NCI-H345 (cell line): ENCODE measurements at regions not wholly inside any gene's neighbourhood (a gene's known extent, or its start where the extent isn't known, plus 50 kb on each side); places are given as distances from the start of the nearest gene placed in this dataset.

Experiments used
- DNase-seq: peaks from one replicate; lab custom pipeline; 2025; lab: John Stamatoyannopoulos, UW

- no peak for DNase-seq
Measured at GRCh38 chr2:183214680-183215079, 90.4 kb downstream of the NUP35 start.

- no peak for DNase-seq
Measured at GRCh38 chr2:183215917-183216316, 91.7 kb downstream of the NUP35 start.

DNA sequence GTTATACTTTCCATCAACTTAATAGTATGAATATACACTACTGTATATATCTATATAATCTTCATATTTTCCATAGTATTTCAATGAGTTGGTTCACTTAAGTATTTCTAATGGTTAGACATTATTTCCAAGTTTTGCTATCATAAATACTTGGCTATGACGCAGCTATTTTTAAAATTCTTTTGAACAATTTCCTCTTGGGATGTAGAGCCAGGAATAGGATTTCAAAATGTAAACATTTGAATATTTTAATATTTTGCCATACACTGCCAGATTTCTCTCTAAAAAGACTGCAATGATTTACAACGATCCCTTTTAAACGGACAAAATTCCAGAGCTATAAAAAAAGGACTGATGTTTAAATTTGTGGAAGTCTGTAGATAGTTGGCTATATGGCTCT, 95.6 kb downstream of the NUP35 start:
- DNase-seq, result no peak

DNA sequence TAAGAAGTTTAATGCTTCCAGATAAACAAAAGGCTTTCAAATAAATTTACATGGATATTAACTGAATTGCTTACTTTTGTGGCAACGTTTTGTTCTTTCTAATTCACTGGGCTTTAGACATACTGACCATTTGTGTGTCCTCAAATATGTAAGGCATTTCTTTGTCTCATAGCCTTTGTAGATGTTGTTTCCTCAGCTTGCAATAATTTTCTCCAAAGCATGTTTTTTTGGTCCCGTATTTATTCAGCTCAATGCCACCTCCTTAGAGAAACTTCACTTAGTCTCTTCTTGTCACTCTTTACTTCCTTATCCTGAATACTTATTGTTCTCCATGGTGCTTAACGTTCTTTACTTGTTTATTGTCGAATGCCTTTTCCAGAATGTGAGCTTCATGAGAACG, 98.5 kb downstream of the NUP35 start:
- no peak for DNase-seq

DNA sequence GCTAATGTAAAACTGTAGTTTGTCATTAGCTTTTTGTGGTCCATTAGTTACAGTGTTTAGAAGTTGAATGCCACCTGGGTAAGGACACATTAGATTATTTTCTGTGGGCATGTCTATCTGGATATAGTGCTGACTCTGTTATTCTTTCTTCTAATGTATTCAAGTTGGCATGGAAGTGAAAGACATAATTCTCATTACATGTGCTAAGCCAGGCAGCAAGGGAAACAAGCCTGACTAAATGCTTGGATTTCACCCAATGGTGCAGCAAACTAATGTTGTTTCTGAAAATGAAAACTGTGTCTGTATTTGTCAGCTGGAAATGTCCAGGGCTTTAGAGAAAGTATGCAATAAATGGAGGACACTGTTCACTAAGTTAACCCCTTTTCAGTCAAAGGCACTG, 100.7 kb downstream of the NUP35 start:
- no peak for DNase-seq

DNA sequence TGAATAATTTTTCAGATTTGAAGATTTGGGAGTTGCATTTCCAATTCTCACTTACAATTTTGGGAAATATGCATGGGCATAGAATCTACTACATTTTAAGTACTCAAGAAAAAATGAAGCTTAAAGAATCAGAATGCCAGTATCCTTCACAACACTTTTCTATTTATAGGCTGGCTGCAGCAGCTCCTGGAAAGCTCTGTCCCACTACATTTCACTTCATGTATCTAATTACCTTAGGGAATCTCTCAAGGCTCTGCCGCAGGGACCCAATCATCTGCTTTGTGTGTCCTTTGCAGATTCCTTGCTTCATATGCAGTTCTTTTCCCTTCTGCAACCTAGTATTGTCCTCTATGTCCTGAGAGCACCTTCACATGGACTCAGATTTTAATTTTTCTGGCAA, 102.9 kb downstream of the NUP35 start:
- no peak for DNase-seq

- DNase-seq, result no peak
Measured at GRCh38 chr2:183229386-183229785, 105.1 kb downstream of the NUP35 start.

GRCh38 chr2:183232161-183232865, 108.1 kb downstream of the NUP35 start:
- DNase-seq, result no peak

GRCh38 chr2:183242937-183243336, 118.7 kb downstream of the NUP35 start:
- DNase-seq, result peak; percentile 92

GRCh38 chr2:183243758-183244157, 119.5 kb downstream of the NUP35 start:
- DNase-seq, result peak; percentile 1

GRCh38 chr2:183244300-183244844, 120.1 kb downstream of the NUP35 start:
- peak; percentile 39 for DNase-seq

DNA sequence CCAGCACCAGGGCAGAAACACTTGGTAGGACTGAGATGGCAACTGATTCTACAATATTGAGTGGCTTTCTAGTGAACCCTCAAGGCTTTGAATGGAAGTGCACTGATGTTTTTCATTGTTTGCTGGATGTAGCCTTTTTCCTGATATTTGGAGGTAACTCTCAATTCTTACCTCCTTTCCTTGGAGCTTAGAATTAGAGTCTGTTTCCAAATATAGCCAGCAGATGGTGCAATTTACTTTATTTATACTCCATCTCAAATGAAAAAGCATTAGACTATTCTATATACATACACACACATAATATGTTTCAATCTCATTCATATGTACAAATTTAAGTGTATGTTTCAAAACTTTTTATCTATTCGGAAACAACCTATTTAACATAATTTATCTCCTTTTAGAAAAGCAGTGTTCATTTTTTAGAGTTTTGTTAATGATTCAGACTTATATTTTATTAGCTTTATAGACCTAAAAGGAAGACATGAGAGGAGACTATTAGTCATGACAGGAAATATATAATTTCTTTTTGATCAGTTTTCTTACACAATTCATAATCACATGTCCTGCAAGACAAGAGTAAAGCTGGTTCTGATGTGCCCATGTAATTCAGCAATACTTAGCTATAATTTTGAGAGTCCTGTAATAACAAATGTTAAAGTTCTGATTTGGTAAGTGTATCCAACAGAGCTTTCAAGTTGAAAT, 124.8 kb downstream of the NUP35 start:
- DNase-seq, result peak; percentile 44

- no peak for DNase-seq
Measured at GRCh38 chr2:183250061-183250460, 125.8 kb downstream of the NUP35 start.

DNA sequence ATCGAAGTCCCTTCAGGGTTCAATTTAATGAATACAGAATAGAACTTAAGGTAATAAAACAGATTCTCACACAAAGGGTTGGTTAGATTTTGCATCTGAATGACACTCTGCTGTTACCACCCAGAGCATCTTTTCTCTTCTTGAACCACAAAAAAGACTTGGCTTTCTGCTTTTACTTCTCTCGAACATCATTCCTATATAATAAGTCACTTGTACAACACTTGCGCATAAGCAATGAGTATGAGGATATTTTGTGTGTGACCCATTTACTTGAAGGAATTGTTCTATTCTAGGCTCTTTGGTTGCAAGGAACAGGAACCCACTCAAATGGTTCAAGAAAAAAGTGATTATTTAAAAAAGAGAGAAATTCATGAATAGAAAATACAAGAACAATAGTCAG, 126.2 kb downstream of the NUP35 start:
- no peak for DNase-seq

DNA sequence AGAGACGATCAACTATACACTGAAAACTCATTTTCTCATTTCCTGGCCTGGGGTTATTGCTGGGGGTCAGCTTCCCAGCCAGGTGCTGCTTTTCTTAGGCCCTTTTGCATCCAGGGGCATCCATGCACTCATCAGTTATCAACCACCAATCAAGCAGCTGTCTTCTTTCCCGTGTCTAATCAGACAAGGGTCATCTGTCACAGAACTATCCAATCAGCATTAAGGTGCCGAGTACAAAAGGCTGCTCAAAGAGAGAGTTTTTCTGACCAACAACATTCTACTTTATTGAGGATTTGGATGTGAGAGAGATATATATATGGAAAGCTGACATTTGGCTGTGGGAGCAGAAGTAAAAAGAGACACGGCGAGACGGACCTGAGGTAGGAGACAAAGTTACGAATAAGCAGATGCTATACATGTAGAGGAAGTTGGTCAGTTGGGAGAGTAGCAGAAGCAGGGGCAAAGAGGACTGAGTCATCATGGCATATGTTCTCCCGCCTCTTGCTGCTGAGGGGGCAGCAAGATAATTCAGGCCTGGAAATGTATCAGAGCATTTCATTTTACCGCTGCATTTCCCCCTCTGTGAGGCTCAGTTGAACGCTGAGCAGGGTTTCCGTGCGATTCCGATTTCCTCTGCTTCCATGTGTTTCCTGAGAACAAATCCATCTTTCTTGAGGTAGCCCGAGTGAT, 129.3 kb downstream of the NUP35 start:
- no peak for DNase-seq

- DNase-seq, result no peak
Measured at GRCh38 chr2:183255411-183255810, 131.2 kb downstream of the NUP35 start.

DNA sequence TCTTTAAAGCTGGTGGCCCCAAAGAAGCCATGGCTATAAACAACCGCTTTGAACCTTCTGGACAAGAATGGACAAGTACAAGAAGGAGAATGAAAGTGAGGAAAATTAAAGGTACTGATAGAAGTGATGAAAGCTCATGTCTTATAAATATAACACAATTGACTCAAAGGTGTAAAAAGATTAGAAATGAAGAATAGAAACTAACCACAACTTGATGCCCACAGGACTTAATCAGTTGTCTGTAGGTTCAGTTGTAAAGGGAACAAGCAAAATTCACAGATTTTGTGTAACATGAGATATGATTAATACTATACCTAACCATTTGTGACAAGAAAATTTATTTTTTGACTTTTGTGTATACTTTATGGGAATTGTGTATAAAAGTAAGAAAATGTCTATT, 135.7 kb downstream of the NUP35 start:
- DNase-seq, result no peak

GRCh38 chr2:183260527-183260926, 136.3 kb downstream of the NUP35 start:
- no peak for DNase-seq

- DNase-seq, result no peak
Measured at GRCh38 chr2:183264890-183265535, 140.8 kb downstream of the NUP35 start.

DNA sequence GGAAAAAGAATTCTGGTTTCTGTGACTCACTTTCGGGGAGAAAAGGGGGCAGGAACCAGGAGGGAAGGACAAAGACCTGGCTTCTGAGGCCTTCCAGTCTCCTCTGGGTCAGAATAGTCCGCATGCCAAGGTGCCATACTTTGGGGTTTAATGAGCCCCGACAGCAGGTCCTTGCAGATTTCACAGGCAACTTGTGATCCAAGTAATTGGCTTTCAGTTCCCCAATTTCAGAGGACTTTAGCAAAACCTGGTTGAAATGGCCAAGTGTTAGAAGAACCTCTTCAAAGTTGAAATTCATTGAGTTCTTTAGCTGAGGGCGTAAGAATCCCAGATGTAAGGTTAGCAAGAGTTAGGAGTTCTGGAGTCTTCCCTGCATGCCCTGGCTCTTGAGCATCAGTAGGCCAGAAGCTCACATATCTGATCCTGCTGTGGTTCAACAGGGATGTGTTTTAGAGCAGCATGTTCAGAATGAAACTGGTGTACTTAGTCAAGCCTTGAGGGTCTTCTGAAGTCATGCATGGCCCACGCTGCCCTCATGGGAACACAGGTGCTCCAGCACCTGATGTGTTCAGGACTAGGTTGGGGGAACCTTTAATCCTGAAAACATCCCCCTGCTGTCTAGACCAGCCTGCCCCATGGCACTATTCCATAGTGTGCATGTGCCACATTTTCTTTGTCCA, 143.0 kb downstream of the NUP35 start:
- DNase-seq, result no peak

DNA sequence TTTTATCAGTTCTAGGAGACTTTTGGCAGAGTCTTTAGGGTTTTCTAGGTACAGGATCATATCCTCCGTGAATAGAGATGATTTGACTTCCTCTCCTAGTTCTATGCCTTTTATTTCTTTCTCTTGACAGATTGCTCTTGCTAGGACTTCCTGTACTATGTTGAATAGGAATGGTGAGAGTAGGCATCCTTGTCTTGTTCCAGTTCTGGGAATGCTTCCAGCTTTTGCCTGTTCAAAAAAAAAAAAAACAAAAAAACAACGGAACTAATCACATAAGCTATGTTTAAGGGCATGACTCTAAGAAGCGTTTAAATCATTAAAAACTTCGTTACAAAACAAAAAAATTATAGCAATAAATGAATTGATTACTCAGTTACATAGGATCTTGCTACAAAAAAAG, 145.7 kb downstream of the NUP35 start:
- peak; percentile 29 for DNase-seq

DNA sequence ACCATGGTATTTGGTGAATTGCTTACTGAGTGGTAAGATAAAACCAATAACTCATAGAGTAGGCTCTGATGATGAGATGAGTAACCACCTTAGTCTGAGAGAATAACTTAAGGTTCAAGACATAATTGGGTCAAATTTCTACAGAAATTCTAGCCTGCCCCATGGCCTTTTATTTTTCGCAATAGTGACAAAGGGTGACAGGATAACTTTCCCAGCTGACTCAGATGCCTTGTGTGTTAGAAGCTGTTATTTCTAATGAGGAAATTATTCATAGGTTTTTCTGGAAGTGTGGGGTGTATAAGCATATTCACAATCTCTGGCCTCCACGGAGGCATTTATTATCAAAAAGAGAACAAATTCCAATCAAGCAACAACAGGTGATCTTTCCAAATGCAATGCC, 159.0 kb downstream of the NUP35 start:
- DNase-seq, result no peak
